ENCODE measurements at regions not wholly inside any gene's neighbourhood (a gene's known extent, or its start where the extent isn't known, plus 50 kb on each side); places are given as distances from the start of the nearest gene placed in this dataset.
"Not testable (repeated sequence)": the region's sequence is repeated elsewhere in the genome, so short reads cannot be mapped to it uniquely, and the experiment has no call there.

DNA sequence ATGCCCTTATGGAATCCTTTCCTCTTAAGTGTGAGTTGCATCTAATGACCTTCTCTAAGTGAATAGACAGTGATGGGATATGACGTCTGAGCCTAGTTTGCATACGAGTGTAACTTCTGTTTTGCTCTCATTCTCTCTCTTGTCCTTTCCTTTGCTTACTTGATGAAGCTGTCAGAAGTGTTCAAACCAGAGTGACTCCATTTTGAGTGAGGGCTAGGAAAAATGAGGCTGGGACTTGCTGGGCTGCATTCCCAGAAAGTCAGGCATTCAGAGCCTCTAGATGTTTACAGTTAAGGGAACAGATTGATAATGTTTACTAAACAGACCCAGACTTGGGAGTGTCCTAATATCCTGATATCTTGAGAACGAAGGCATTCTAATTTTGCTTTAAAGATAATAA is 311.2 kb upstream of the SOX4 start:
- not testable (repeated sequence) for DNase-seq

DNA sequence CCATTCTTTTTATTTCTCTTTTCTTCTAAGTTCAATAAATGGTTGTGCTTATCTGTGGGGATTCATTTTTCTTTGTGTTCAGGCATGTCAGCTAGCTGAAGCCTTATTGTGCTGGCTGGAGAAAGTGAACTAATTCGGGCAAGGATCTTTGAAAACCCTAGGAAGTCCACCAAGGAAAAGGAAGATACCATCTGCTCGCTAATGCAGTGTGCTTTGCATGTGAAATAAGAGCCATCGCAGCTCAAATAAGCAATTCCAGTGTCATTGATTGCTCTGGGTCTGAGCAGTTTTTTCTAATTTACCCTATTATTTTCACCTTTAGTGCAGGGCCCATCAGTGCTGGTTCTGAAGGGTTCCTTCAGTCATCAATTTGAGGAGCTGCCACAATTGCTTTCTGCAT is 309.4 kb upstream of the SOX4 start:
- no peak for DNase-seq

DNA sequence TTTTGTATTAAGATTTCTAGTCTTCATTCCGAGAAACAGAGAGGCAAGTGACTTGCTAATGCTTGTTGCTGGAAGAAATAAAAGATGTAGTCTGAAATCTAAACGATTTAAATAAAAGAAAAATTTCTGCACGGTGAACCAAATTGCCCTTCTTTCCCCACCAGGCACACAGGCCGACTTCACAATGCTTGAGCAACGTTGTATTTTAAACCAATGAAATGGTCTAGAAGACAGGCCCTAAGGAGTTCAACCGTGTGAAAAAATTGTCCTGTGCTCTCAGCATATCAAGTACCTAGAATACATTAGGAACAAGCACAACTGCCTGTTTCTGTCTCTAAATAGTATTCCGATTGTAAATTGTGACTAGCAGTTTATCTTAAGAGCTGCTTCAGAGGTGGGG is 308.8 kb upstream of the SOX4 start:
- DNase-seq, result no peak

DNA sequence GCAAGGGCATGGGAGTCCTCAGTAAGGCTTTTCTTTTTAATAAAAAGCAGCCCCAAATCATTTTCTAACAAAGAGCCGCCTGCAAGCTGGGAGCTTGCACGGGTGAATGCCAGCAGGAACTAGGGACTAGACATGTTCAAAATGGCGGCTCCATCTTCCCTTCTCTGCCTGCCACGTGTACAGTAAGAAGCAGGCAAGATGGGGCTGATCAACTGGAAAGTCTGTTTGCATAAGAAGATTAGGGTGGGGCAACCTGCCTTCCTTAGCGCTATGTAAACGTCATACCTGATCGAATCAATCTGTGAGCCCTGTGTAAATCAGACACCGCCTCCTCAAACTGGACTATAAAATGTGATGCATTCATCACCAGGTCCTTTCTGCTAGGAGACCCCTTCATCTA is 299.4 kb upstream of the SOX4 start:
- DNase-seq, result no peak

DNA sequence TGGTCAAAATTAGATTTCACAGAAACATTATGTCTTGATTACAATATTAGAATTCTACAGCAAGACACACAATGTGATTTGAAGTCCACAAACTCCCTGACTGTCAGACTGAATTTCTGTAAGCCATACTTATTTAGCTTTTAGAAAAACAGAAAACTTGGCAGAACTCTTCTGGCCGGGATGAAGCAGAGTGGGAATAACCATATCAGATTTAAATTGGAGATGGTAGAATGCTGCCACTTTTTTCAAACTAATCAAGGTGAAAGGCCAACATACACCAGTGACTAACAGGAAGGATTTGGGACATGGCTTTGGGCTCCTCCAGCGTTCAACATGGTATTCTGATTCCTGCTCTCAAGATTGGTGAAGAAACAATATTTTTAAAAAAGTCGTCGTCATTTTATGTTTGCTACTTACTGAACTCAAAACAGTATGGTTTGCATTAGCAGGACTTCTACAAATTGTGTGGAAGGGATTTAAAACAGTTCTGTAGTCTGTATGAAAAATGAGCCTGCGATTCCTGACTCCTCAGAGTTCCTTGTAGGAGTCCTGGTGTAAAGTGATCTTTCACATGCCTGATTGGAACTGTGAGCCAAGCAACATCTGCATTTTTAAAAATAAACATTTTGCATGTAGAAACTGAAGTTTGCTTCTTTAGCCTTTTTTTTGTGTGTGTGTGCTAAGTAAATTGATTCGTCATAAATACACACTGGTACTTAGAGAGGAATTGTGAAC is 297.9 kb upstream of the SOX4 start:
- DNase-seq, result no peak

DNA sequence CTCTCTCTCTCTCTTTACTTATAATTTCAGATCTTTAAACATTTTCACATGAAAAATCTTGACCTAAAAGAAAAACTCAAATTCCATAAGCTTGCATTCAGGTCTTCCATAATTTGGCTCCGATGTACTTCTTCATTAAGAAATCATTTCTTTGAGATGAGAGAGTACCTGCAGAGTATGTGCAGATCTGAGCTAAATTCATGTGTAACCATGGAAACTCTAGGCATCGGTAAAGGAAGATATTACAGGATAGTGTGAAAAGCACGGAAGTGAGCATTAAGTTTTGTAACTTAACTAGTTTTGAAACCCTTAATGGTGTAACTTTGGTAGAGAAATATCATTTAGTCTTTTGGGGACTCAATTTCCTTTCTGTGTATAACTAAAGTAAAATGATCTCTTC is 295.9 kb upstream of the SOX4 start:
- DNase-seq, result no peak

DNA sequence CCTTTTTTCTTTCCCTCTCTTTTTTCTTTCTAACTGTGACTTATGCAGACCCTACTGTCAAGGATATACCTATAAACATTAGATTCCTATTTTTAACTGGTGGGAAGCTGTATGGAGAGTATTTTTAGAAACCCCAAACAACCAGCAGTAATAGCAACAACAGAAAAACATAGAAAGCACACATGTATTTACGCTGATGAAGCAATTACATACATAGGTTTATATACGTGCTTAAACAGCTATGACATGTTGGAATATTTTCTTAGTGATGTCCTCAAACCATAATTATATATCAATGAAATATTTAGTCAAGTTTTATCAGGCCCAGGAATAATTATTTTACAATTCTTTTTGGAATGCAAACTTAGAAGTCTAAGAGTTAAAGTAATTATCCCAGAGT is 294.3 kb upstream of the SOX4 start:
- no peak for DNase-seq

DNA sequence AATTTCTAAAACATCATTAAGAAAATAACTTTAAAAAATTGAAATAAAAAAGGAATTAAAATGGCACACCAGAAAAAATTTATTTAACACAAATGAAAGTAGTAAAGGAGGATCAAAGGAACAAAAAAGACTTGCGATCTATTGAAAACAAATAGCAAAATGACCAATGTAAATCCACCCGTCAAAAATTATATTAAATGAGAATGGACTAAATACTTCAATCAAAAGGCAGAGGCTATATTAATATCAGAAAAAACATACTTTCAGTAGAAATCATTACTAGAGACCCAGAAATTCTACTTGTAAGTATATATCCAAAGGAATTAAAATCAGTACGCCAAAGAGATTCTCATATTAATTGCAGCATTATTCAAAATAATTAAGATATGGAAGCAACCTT is 293.1 kb upstream of the SOX4 start:
- DNase-seq, result no peak

DNA sequence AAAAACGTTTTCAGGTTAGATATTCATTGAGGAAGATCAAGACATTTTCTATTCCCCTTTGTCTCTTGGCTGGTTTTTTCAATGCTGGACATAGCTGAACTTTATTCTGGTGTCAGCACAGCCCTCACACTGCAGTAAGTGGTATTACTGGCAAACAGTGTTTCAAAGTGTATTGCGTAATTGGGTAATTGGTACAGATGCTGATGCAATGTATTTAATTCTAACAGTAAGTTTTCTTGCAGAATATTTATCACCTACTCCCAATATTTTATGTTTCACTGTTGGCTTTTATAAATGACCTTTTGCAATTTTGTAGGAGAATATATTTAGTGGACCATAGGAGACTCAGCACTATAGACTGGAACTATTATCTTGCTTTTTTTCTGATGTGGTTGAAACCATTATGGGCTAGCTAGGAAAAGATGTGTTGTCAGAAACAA is 287.6 kb upstream of the SOX4 start:
- no peak for DNase-seq

DNA sequence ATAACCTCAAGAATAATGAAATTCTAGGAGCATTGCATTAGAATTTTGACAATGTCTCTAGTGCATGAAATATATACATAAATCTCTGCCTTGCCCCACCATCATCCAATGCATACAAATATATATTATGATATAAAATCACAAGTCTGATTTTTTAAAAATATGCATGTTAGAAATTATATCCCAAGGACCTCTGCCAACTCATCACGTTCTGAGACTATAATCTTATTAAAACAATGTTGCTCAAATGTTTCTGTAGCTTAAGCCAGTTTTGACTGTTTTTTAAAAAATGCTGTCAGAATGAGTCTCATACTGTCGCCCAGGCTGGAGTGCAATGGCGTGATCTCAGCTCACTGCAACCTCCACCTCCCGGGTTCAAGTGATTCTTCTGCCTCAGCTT is 287.0 kb upstream of the SOX4 start:
- no peak for DNase-seq

DNA sequence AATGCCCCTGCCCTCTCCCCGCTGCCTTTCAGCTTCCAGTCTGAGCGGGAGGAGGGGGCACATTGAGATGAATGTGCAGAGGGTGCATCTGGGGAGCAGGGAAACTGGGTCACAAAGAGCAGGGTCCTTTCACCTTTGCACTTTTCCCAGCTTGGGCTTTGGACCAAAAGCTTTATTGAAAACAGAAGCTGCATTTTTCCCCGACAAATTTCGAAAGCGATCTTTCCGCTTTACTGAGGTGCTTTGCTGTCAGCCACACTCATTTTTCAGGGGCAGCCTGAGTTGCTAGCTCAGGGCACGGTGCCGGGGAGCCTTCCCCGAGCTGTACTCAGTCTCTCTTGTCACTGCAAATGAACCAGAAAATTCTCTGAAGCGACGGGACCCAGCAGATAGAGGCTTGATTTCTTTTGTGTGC is 283.7 kb upstream of the SOX4 start:
- no peak for DNase-seq

DNA sequence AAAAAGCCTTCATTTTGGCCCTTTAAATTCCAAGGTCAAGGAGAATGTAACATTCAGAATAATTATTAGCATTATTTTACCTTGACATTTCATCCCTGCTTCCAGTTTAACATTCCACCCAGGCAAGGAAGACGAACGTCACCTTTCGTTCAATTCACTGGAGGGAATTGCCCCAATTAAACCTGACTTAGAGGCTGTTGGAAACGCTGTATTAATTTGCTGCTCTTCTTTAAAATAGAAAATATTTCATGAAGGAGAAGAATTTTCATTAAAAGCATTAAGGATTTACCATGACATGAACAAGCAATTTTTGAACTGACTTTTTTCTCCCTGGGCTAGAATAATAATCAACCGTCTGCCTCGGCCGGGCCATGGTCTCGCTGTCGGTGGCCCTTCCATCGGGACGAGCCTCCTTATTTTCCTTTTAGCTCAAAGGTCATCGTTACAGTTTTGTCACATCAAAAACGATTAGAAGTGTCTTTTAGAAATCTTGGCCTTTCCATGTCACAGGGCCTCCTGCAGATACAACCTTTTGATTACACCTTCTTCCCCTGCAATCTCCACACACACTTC is 282.9 kb upstream of the SOX4 start:
- no peak for DNase-seq

DNA sequence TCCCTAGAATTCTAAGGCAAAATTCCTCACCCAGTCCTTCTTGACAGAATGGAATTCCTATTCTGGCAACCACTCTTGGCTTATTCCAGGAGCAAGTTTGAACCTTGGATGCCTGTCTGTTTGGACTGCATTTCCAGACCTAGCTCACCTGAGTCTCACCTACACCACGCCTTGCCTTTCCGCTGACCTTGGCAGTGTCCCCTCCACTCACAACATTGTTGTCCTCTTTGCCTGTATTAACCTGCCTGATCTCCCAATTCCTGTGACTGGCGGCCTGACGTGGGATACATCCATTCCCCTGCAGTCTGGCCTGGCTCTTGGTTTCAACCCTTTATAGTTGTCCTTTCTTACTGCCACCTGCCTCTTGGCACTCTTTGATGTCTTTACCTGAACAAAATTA is 281.4 kb upstream of the SOX4 start:
- DNase-seq, result no peak

DNA sequence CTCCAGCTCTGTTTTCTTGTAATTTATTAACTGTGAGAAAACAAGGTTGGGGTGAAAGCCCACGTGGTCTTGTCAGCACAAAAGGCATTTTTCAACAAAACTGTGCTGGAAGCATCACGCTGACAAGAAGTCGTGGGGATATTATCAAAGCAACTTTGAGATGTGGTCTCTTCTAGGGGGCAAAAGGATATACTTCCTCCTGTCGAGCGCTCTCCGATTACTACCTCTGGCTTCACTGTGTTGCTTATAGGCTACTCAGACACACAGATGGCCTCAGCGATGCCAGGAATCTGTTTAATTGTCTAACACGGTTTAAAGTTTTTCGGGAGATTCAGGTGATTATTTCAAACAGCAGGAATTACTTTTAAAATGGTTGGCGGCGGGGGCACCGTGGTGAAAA is 275.9 kb upstream of the SOX4 start:
- no peak for DNase-seq

DNA sequence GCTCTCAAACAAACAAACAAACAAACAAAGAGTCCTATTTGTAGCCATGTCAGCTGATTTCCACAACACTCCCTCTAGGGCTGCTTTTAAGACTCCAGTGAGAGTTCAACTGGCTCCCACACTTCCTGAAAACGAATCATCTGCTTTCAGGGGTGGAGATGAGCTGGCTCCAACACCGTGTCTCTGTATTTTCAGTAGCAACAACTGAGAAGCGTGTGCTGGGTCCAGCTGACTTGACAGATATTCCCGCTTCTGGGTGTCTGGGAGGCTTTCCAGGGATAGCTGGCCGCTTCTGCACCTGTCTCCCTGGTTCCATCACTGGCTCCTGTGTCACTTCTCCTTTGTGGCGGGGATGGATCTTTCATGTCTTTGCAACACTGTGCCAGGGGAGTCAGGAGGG is 272.5 kb upstream of the SOX4 start:
- DNase-seq, result no peak

DNA sequence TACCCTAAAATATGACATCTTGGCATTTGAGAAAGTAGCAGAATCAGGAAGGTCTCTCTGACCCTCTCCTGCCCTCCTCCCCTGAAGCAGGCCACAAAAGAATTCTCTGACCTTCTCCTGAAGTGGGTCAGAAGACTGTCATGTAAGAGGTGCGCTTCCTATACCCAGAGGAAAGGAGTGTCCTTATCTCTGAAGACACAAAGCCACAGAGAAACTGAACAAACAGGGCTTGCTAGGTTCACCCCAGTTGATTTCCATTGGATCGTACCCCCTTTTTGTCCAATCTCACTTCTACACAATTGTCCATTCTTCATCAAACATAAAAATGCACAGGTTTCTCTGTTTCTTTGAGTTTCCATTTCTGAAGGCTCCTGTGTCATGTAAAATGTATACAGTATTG is 272.0 kb upstream of the SOX4 start:
- no peak for DNase-seq

DNA sequence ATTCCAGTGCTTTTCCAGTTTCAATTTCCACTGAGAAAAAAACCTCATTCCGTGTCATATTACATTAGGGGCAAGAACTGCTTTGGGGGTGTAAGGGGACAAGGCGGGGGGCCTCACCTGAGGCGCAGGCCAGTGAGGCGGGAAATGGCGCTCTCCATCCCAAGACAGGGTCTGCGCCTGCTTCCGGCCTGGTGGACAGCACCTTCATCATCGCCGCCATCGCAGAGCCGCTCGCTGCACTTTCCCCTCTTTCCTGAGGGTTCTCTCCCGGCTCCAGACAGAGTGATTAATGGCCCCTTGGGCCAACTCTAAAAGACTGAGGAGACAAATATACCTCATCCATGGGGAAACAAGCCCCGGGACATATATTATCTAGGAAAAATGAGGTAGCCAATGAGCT is 270.0 kb upstream of the SOX4 start:
- no peak for DNase-seq

DNA sequence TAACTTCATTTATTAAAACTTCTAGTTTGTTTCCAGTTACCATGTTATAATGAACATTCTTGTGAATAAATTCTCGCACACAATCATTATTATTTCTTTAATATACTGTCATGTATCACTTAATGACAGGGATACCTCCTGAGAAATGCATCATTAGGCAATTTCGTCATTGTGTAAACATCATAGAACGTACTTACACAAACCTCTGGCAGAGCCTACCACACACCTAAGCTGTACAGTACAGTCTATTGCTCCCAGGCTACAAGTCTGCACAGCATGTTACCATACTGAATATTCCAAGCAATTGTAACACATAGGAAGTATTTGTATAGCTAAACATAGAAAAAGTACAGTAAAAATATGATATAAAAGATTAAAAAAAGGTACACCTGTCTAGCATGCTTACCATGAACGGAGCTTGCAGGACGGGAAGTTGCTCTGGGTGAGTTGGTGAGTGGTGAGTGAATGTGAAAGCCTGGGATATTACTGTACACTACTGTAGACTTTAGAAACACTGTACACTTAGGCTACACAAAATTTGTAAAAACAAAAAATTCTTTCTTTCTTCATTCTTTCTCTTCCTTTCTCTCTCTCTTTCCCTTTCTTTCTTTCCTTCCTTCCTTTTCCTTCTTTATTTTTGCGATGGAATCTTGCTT is 268.2 kb upstream of the SOX4 start:
- DNase-seq, result no peak

DNA sequence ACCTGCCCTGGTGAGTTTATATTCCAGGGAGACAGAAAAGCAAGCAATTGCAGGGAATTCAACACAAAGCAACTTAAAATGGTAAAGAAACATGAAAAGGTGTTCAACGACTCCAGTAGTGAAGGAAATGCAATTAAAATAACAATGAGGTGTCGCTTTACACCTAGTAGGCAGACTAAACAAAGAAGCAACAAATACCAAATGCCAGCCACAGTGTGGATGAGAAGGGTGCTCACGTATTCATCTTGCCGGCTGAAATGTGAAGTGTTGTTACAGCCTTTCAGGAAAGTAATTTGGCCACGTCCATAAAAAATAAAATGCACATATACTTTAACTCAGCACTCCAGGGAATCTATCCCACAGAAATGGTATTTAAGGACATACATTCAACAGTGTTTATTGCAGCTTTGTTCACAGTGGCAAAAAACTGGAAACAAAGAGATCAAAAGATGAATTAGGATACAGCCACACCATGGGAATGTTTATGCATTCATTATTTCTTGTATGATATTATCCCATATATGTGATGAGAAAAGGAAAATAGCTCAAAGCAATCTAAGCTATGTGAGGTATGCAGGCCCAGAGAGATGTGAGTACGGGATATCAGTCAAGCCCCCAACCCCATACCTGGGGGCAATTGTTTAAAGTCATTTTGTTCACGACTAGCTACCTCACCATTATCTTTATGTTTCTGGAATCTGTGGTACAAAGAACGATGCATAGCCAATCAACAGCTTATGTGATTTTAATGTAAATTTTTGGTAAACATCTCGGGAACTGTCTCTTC is 266.0 kb upstream of the SOX4 start:
- DNase-seq, result no peak

DNA sequence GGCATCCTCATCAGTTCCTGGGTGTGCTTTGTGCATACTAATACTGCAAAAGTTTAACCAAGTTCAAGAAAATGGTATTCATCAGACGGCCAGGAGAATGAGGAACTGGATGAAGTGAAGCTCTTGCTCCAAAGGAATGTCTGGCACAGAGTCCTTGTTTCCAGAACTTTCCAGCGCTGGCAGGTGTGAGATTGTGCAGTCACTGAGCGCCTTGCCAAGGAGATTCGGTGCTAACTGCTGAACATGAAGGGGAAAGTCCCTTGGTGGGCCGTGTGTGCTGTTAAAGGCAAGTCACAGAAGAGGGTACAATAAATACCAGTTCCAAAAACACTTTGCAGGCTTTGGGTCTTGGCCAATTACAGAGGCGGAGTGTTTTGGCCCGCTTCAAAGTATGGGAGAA is 262.3 kb upstream of the SOX4 start:
- DNase-seq, result no peak

DNA sequence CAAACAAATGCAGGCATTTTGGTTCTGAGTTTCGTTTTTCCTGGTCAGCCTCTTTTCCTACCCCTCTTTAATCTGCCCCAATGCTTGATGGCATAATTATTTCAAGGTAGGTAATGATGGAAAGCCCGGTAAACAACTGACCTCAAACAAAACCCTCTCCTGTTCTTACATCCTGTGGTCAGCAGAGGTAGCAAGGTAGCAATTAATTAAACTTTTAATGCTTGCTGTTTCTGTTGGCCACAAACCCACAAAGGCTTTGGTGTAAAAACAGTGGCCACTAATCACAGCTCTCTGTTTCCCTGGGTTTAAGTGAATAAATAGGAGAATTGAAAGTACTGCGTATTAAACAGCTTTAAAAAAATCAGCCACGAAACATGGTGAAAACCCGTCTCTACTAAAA is 261.5 kb upstream of the SOX4 start:
- no peak for DNase-seq

DNA sequence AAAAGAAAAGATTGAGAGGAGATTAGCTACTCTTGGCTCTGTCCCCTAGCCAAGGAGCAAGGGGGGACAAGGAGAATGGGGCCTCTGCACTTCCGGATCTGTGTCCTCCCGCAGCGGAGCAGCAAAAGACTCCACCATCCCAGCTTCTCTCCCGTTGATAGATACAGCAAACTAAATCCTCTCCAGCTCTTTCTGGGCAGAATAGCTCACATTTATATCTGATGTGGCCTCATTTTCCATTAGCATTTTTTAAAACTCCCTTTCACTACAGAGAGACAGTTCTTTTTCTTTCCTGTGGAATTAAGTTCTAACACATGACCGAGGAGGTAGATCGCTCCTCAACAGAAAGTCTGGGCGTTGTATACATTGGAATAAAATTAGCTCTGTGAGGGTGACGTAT is 260.9 kb upstream of the SOX4 start:
- DNase-seq, result no peak

DNA sequence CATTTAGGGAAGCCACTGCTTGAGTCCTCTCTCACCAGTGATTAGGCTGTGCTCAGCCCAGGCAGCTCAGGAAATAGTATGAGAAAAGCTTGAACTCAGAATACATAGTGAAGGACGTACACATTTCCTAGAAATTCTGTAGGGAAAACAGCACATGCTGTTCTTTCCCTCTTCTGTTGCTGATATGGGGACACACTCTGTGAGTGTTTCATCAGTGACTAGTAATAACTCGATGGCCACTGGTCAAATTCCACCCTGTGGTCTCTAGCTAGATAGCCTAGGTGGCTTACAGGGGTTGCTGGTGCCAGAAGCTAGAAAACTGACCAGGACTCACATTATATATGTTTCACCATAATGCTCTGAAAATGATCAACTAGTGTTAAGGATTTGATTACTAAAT is 259.8 kb upstream of the SOX4 start:
- DNase-seq, result no peak

DNA sequence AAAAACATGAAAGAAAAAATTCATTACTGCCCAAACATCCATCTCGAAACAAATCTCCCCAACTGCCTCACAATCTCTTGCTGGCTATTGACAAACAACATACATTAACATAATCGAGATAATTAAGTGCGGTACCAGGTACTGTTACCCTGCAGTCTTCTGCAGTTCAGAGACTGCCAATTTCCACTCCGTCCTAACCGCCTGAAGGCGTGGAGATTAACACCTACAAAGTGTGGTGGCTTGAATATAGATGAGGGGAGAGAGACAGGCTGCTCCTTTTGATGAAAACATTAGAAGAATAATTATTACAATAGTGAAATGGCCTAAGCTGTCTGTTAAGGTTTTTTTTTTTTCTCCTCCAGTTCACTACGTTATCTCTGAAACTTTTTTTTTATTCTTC is 258.9 kb upstream of the SOX4 start:
- no peak for DNase-seq

Data from activated naive CD4-positive, alpha-beta T cell treated with Interleukin-2 at 50 U/mL for 16 hours (primary cell).